K562 (cell line): ENCODE measurements at regions not wholly inside any gene's neighbourhood (a gene's known extent, or its start where the extent isn't known, plus 50 kb on each side); places are given as distances from the start of the nearest gene placed in this dataset.

ENCODE experiments used
- ATAC-seq: fragments of 200-7000 bp; cut with Tn5 transposase; 3 replicates; pipeline ENCODE4 v1.9.1; 2020; ENCODE audit warnings: moderate library complexity
- BruUV-seq: library from RNA; stranded (reverse); fragments of 400-500 nt; replicated peaks from 2 replicates; lab custom pipeline; 2021; lab: Mats Ljungman, UMichigan
- CTCF ChIA-PET: fragments of 300-600 bp; formaldehyde crosslinking; extraction: SDS; loops from one replicate; lab custom pipeline; 2021; ENCODE audit warnings: low intra/inter-chr PET ratio; lab: Yijun Ruan, JAX
- POLR2A ChIA-PET: fragments of 300-600, 350-650 bp; sonication (Branson Sonifier 250); formaldehyde crosslinking; extraction: SDS; loops from one replicate; lab custom pipeline; 2021; ENCODE audit warnings: antibody characterized with exemption, inconsistent platforms; lab: Yijun Ruan, JAX
- DNase-seq, 4 experiments: peaks; one replicate each; pipeline versions ENCODE4 v3.0.0 to v3.0.0-alpha.2; 2011 to 2018; ENCODE audit warnings: low spot score in 3 of 4, mixed read lengths in 3 of 4; ENCODE audit errors: extremely low read depth in 1 of 4
- FAIRE-seq: peaks from 2 replicates; lab custom pipeline; 2011; peaks lifted over from hg19 to GRCh38; lab: Jason Lieb, UNC
- H2AFZ ChIP-seq: 2 replicates; pipeline ENCODE4 v1.6.0; 2011; ENCODE audit warnings: low read depth, low read length, control low read depth, inconsistent platforms
- H3K27ac ChIP-seq: fragments of 200-600 bp; 3 replicates; pipeline ENCODE4 v1.8.0; 2011; ENCODE audit warnings: low read depth, mild to moderate bottlenecking, control low read depth, inconsistent platforms, low read length, moderate library complexity, mixed read lengths; ENCODE audit errors: extremely low read depth
- H3K27me3 ChIP-seq, 2 experiments: fragments of 300-600 bp in 1 of 2; 2 replicates in 1 of 2; 3 replicates in 1 of 2; pipeline versions ENCODE4 v1.6.0 to v1.8.0; 2011; ENCODE audit warnings: inconsistent platforms in 2 of 2, low read length in 2 of 2, mild to moderate bottlenecking in 1 of 2, mixed read lengths in 1 of 2, moderate library complexity in 1 of 2; ENCODE audit not compliant: control insufficient read depth in 2 of 2, insufficient read depth in 2 of 2
- H3K36me3 ChIP-seq: fragments of 300-600 bp; 3 replicates; pipeline ENCODE4 v1.8.0; 2011; ENCODE audit warnings: mild to moderate bottlenecking, low read length, inconsistent platforms; ENCODE audit not compliant: control insufficient read depth, insufficient read depth
- H3K4me1 ChIP-seq, 2 experiments: fragments of 200-600 bp in 1 of 2; replicated peaks in 1 of 2; 2 replicates in 1 of 2; 3 replicates in 1 of 2; pipeline versions ENCODE4 v1.5.1 to v1.8.0; 2011; ENCODE audit warnings: inconsistent platforms in 2 of 2, low read length in 2 of 2, mild to moderate bottlenecking in 1 of 2, mixed read lengths in 1 of 2, moderate library complexity in 1 of 2; ENCODE audit not compliant: control insufficient read depth in 2 of 2, insufficient read depth in 2 of 2
- H3K4me2 ChIP-seq: 2 replicates; pipeline ENCODE4 v1.6.1; 2011; ENCODE audit warnings: low read length, control low read depth, inconsistent platforms, mixed read lengths; ENCODE audit not compliant: insufficient read depth
- H3K4me3 ChIP-seq: fragments of 200-600 bp; sonication (generic), shearing (Covaris generic); 2 replicates; pipeline ENCODE4 v1.5.1; 2016; ENCODE audit warnings: control low read depth, inconsistent platforms
- H3K79me2 ChIP-seq: fragments of 200-600 bp; 3 replicates; pipeline ENCODE4 v1.8.0; 2011; ENCODE audit warnings: low read length, inconsistent platforms; ENCODE audit not compliant: control insufficient read depth, insufficient read depth
- H3K9ac ChIP-seq, 2 experiments: 2 replicates each; pipeline versions ENCODE4 v1.6.0 to v1.6.1; 2011; ENCODE audit warnings: low read depth in 2 of 2, low read length in 2 of 2, control low read depth in 1 of 2, inconsistent platforms in 1 of 2, mild to moderate bottlenecking in 1 of 2, mixed read lengths in 1 of 2; ENCODE audit not compliant: insufficient read depth in 1 of 2
- H3K9me1 ChIP-seq: one replicate; pipeline ENCODE4 v1.6.0; 2011; ENCODE audit warnings: inconsistent platforms, mild to moderate bottlenecking, low read length, moderate library complexity; ENCODE audit not compliant: control insufficient read depth, insufficient read depth
- H3K9me3 ChIP-seq: replicated peaks from 2 replicates; pipeline ENCODE4 v1.5.1; 2011; ENCODE audit warnings: low read depth, low read length, inconsistent platforms; ENCODE audit not compliant: control insufficient read depth, insufficient read depth
- H4K20me1 ChIP-seq: replicated peaks from 2 replicates; pipeline ENCODE4 v1.6.1; 2011; ENCODE audit warnings: low read length, inconsistent platforms, mixed read lengths; ENCODE audit not compliant: control insufficient read depth, insufficient read depth
- GTF2B ChIP-seq: IDR thresholded peaks from 2 replicates; pipeline ENCODE4 v1.6.1; 2011; ENCODE audit not compliant: insufficient read length; ENCODE audit errors: extremely low read depth
- GTF2F1 ChIP-seq: IDR thresholded peaks from 2 replicates; pipeline ENCODE4 v1.6.1; 2011; ENCODE audit warnings: low read depth, low read length, improper control_type of control experiment
- HMG20A ChIP-seq: fragments of 450-650 bp; formaldehyde crosslinking; conservative IDR thresholded peaks from 2 replicates; pipeline ENCODE4 v1.4.0; 2020; ENCODE audit warnings: mild to moderate bottlenecking, mixed read lengths
- KDM4B ChIP-seq, 2 experiments: fragments of 450-650 bp in 1 of 2; sonication (generic) in 1 of 2; IDR thresholded peaks; 2 replicates each; pipeline ENCODE4 v1.6.1; 2016 to 2017; ENCODE audit warnings: borderline replicate concordance in 2 of 2, antibody characterized with exemption in 1 of 2, low read depth in 1 of 2, mild to moderate bottlenecking in 1 of 2
- TGIF2 ChIP-seq: sonication (generic); formaldehyde crosslinking; IDR thresholded peaks from 2 replicates; pipeline ENCODE4 v1.8.1; 2022; ENCODE audit warnings: mild to moderate bottlenecking, missing genetic modification reagents, moderate library complexity
- THRB ChIP-seq: fragments of 450-650 bp; formaldehyde crosslinking; conservative IDR thresholded peaks from 2 replicates; pipeline ENCODE4 v1.4.0; 2022; ENCODE audit warnings: mild to moderate bottlenecking, missing genetic modification characterization
- ZBTB11 ChIP-seq, 3 experiments: fragments of 200-800 bp in 1 of 3; fragments of 250-450 bp in 1 of 3; fragments of 450-650 bp in 1 of 3; sonication (Bioruptor Pico) in 1 of 3; sonication (Bioruptor generic) in 1 of 3; formaldehyde crosslinking in 1 of 3; IDR thresholded peaks; 2 replicates each; pipeline versions ENCODE4 v1.6.1 to v1.8.0; 2016 to 2022; ENCODE audit warnings: mild to moderate bottlenecking in 2 of 3, missing genetic modification characterization in 2 of 3, missing compliant biosample characterization in 1 of 3, moderate library complexity in 1 of 3
- ZFP30 ChIP-seq: fragments of 250-450 bp; sonication (Bioruptor Pico); IDR thresholded peaks from 2 replicates; pipeline ENCODE4 v1.8.0; 2022; ENCODE audit warnings: moderate library complexity, mild to moderate bottlenecking, inconsistent platforms, borderline replicate concordance
- ZFP91 ChIP-seq: sonication (generic); formaldehyde crosslinking; IDR thresholded peaks from 2 replicates; pipeline ENCODE4 v1.8.0; 2022; ENCODE audit warnings: mild to moderate bottlenecking, missing genetic modification reagents
- ZNF253 ChIP-seq: fragments of 250-450 bp; sonication (Bioruptor Pico); conservative IDR thresholded peaks from 2 replicates; pipeline ENCODE4 v1.6.1; 2021; ENCODE audit warnings: mild to moderate bottlenecking
- ZNF311 ChIP-seq: fragments of 250-450 bp; sonication (Bioruptor Pico); IDR thresholded peaks from 2 replicates; pipeline ENCODE4 v1.4.0; 2020; ENCODE audit warnings: mild to moderate bottlenecking, moderate library complexity
- ZNF384 ChIP-seq: IDR thresholded peaks from 2 replicates; pipeline ENCODE4 v1.6.1; 2012; ENCODE audit warnings: low read depth, low read length, improper control_type of control experiment
- WGBS: fragments of 100-300 bp; shearing (Covaris generic); methylation state at CpG from one replicate; pipeline ENCODE4 v1.1.6; 2016; ENCODE audit warnings: low coverage, mixed read lengths; ENCODE audit not compliant: insufficient coverage; ENCODE audit errors: missing lambda C conversion rate; 5-methylcytosine and 5-hydroxymethylcytosine counted together
- in situ Hi-C: fragments of 300-500 bp; cut with MboI; formaldehyde crosslinking; loops from 4 replicates; pipeline ENCODE4 v1.15.0; 2018; ENCODE audit warnings: inconsistent platforms, mixed read lengths
- intact Hi-C: fragments of 100-400 bp; cut with micrococcal nuclease; formaldehyde crosslinking; loops from 2 replicates; pipeline ENCODE4 v1.14.2; 2022

GRCh38 chr5:158368686-158369085, 509.7 kb upstream of the CLINT1 start (continued):
- TF ChIP-seq GTF2B = no peak

GRCh38 chr5:158364367-158364766, 505.4 kb upstream of the CLINT1 start:
- Histone ChIP-seq H3K9ac (no peak overlapping the region), H3K36me3 (no peaks in the 10 kb centered on the region), H3K27me3 (no peaks in the 10 kb centered on the region), H4K20me1 (no peaks in the 10 kb centered on the region), H3K4me1 (no peaks in the 10 kb centered on the region), H3K27ac (no peak overlapping the region), H3K9me3 (no peaks in the 10 kb centered on the region), H3K4me2 (no peak overlapping the region), H3K9me1 (no peaks in the 10 kb centered on the region), H3K79me2 (no peaks in the 10 kb centered on the region), H3K4me3 (no peak overlapping the region), H2AFZ (no peak overlapping the region)
- 0% methylated on average over 4 of the region's 4 CpGs for WGBS
- BruUV-seq = no TSS peak
- intact Hi-C loops = no loop called here
- ChIA-PET CTCF (no interaction called here), POLR2A (no interaction called here)
- no peak for FAIRE-seq
- in situ Hi-C loops = no loop called here
- DNase-seq = no peak
- no peak for ATAC-seq
- TF ChIP-seq ZFP30 (CRISPR knock-in tag) (no peak), ZBTB11 (CRISPR knock-in tag; IDR thresholded peaks at IDR 0.05) (no peak), HMG20A (CRISPR knock-in tag) (no peak), ZNF384 (no peak), TGIF2 (no peak), THRB (CRISPR knock-in tag) (no peak), ZNF253 (CRISPR knock-in tag) (no peak), ZFP91 (CRISPR knock-in tag) (no peak), ZNF311 (CRISPR knock-in tag) (no peak), KDM4B (IDR thresholded peaks at IDR 0.05; ENCODE audit: borderline replicate concordance in 2 of 2, low read depth in 1 of 2) (no peak), GTF2F1 (no peak)
